ENCODE measurements at regions not wholly inside any gene's neighbourhood (a gene's known extent, or its start where the extent isn't known, plus 50 kb on each side); places are given as distances from the start of the nearest gene placed in this dataset.
"Not testable (repeated sequence)": the region's sequence is repeated elsewhere in the genome, so short reads cannot be mapped to it uniquely, and the experiment has no call there.

DNA sequence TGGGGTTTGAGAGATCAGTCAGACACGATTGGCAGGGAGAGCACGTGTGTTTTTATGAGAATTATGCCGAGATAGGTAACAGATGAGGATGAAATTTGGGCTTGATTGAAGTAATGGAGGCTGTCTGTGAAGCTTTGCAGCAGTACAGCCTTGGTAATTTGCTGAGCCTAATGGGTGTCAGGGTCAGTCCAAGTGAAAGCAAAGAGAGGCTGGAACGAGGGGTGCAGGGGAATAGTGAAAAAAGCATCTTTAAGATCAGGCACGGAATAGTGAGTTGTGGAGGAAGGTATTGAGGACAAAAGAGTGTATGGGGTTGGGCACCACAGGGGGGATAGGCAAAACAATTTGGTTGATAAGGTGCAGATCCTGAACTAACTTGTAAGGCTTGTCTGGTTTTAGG, 116.4 kb downstream of the TLR5 start:
- TF ChIP-seq YY1 (IDR thresholded peaks at IDR 0.05; ENCODE audit: insufficient read depth, insufficient read length); SUZ12 (IDR thresholded peaks at IDR 0.05; ENCODE audit: extremely low read depth, insufficient read depth, insufficient read length): not testable (repeated sequence)
